GM21447 (cell line): ENCODE measurements at regions not wholly inside any gene's neighbourhood (a gene's known extent, or its start where the extent isn't known, plus 50 kb on each side); places are given as distances from the start of the nearest gene placed in this dataset.
"Not testable (repeated sequence)": the region's sequence is repeated elsewhere in the genome, so short reads cannot be mapped to it uniquely, and the experiment has no call there.

ENCODE experiments used
- ATAC-seq: cut with Tn5 transposase; IDR thresholded peaks from one replicate; pipeline ENCODE4 v1.9.1; 2021; ENCODE audit not compliant: unreplicated experiment

GRCh38 chr6:105882121-105882803, 203.9 kb upstream of the PRDM1 start:
- no peak for ATAC-seq

GRCh38 chr6:105881608-105882007, 204.5 kb upstream of the PRDM1 start:
- no peak for ATAC-seq

GRCh38 chr6:105880030-105880492, 206.1 kb upstream of the PRDM1 start:
- ATAC-seq = peak; percentile 75

- no peak for ATAC-seq
These were observed 207.0 kb upstream of the PRDM1 start for GRCh38 chr6:105879146-105879545.

GRCh38 chr6:105875974-105876640, 210.0 kb upstream of the PRDM1 start:
- no peak for ATAC-seq

GRCh38 chr6:105874835-105875626, 211.1 kb upstream of the PRDM1 start:
- no peak for ATAC-seq

- no peak for ATAC-seq
These were observed 212.3 kb upstream of the PRDM1 start for GRCh38 chr6:105873799-105874198.

GRCh38 chr6:105873211-105873704, 212.9 kb upstream of the PRDM1 start:
- no peak for ATAC-seq

GRCh38 chr6:105872249-105872648, 213.9 kb upstream of the PRDM1 start:
- no peak for ATAC-seq

- no peak for ATAC-seq
These were observed 214.6 kb upstream of the PRDM1 start for GRCh38 chr6:105871542-105871941.

GRCh38 chr6:105869835-105870440, 216.2 kb upstream of the PRDM1 start:
- no peak for ATAC-seq

GRCh38 chr6:105868823-105869460, 217.2 kb upstream of the PRDM1 start:
- ATAC-seq = no peak

- ATAC-seq = no peak
These were observed 218.3 kb upstream of the PRDM1 start for GRCh38 chr6:105867821-105868220.

GRCh38 chr6:105867277-105867676, 218.9 kb upstream of the PRDM1 start:
- ATAC-seq = no peak

- ATAC-seq = no peak
These were observed 223.1 kb upstream of the PRDM1 start for GRCh38 chr6:105862936-105863607.

GRCh38 chr6:105860927-105861326, 225.2 kb upstream of the PRDM1 start:
- not testable (repeated sequence) for ATAC-seq

- no peak for ATAC-seq
These were observed 226.7 kb upstream of the PRDM1 start for GRCh38 chr6:105859457-105859856.

GRCh38 chr6:105858639-105859038, 227.5 kb upstream of the PRDM1 start:
- ATAC-seq = not testable (repeated sequence)

- no peak for ATAC-seq
These were observed 230.7 kb upstream of the PRDM1 start for GRCh38 chr6:105855433-105855832.

GRCh38 chr6:105853979-105854378, 232.2 kb upstream of the PRDM1 start:
- ATAC-seq = not testable (repeated sequence)
